DMS 273 (cell line): ENCODE measurements at regions not wholly inside any gene's neighbourhood (a gene's known extent, or its start where the extent isn't known, plus 50 kb on each side); places are given as distances from the start of the nearest gene placed in this dataset.
"Not testable (repeated sequence)": the region's sequence is repeated elsewhere in the genome, so short reads cannot be mapped to it uniquely, and the experiment has no call there.

Experiments used
- DNase-seq: peaks from one replicate; lab custom pipeline; 2025; ENCODE audit not compliant: unreplicated experiment; lab: John Stamatoyannopoulos, UW

DNA sequence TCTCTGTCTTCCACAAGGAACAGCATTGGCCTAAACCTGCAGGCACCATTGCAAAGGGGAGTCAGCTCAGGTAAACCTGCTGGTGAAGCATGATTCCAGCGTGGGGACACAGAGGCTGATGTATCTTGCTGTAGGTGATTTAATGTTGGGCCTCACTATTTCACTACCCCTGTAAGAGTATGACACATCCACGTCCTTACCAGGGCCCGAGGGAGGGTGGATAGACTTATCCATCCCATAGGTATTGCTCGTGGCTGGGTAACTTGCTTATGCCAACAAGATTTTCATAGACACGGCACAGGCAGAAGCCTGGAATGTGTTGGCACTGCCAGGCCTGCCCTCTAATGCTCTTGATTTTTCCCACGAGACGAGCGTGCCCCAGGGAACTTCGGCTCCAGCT is 107.4 kb upstream of the SULF2 start:
- DNase-seq: not testable (repeated sequence)

DNA sequence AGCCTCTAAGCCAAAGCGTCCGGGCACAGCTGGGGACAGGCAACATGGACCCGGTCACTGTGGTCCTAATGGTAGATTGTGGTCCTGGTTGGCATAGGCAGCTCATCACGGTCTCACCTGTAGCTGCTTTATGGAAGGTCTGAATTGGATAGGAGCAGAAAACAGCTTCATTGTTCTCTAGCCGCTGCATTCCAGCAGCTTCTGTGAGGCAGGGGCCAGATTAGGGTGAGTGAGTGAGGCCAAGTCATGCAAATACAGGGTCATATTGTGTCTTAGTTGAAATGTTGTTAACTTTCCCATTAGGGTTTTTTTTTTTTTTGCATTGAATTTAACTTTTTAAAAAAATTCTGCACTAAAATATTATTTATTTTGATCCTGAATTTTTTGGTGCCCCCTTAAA is 105.4 kb upstream of the SULF2 start:
- DNase-seq: not testable (repeated sequence)

DNA sequence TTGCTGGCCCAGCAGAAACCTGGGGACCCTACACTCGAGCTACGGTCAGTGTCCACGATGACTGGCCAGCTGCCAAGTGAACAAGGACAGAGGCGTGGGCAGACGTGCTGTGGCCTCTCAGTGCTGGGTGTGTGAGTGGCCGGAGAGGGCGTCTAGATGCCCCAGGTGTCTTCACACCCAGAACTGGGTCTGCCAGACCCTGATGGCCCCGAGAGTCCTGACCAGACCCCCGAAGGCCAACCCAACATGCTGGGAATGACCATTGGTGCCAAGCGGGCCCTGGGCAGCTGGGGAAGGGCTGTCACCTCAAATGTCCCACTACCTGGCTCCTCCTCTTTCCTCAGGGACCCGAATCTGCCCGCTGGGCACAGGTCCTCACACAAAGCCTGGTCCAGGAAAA is 104.5 kb upstream of the SULF2 start:
- not testable (repeated sequence) for DNase-seq

DNA sequence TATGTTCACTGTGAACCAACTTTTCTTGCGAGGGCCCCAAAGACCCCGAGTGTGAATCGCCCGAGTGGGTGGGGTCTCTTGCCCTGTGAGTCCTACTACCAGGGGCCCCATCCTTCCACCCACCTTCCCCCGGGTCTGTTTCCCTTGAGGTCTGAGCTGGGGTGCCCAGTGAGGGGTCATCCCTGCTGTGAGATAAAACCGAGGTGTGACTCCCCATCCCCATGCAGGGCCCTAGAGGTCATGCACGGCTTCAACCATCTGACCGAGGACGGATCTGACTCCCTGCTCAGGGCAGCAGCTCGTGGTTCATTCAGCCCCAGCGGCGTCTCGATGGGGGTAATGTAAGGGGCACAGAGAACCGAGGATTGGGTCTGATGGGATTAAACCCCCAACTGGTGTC is 103.1 kb upstream of the SULF2 start:
- no peak for DNase-seq

DNA sequence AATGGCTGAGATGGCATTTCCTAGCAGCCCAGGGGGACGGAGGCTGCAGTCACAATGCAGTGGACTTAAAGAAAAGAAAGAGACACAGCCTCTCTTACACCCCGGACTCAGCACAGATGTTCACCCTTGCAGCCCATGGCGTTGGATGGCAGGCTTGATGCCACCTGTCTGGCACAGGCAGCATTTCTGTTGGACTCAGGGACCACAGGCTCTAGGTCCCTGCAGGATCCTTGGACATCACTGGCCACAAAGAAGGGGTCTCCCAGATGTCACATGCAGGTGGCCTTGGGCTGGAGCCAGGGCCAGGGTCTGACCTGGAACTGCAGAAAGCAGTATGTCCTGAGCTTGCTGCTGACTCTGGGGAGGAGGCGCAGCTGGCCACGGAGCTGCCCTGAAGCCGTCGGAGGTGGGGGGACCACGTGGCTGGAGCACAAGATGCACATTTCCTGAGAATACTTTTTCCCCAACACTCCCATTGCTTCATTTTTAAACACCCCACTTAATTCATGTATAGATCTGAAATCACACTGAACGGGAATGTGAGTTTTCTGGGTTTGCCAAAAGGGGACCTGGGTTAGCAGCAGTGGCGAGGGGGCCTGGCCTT is 102.3 kb upstream of the SULF2 start:
- peak; percentile 23 for DNase-seq

DNA sequence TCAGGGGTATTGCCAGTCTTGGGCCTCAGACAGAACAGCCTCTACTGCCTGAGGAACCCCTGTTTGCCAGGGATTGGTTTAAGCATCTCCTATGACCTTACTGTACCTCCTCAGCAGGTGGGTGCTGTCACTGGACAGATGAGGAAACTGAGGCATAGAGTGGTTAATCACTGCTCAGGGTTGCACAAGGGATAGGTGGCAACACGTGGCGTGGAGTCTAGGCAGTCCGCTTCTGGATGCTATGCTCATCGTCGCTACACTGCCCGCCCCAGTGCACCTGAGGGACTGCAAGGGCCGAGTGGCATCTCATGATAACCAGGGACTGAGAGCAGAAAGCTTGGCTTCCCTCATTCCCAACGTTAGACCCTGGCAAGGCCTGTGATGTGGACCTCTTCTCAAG is 101.8 kb upstream of the SULF2 start:
- no peak for DNase-seq

DNA sequence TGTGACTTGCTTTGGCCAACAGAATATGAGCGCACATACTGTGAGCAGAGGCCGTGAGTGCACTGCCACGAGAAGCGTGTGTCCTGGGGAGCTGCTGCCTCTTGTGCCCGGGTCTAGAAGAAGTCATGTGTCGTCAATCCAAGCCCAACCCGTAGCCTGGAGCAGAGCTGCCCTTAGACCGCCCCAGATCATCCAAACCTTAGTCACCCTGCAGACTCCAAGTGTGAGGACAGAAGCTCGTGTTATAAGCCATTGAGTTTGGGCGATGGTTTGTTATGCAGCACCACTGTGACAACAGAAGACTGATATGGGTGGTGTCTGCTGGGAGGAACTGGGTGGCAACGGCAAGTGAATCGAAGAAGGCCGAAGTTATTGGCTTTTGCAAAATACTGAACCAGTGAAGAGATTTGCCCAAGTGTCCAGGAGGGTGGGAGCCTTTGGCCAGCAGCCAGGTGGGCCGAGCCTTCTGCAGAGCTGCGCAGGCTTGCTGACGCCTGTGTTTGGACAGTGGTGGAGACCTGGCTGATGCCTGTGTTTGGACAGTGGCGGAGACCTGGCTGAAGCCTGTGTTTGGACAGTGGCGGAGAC is 101.3 kb upstream of the SULF2 start:
- DNase-seq: no peak

DNA sequence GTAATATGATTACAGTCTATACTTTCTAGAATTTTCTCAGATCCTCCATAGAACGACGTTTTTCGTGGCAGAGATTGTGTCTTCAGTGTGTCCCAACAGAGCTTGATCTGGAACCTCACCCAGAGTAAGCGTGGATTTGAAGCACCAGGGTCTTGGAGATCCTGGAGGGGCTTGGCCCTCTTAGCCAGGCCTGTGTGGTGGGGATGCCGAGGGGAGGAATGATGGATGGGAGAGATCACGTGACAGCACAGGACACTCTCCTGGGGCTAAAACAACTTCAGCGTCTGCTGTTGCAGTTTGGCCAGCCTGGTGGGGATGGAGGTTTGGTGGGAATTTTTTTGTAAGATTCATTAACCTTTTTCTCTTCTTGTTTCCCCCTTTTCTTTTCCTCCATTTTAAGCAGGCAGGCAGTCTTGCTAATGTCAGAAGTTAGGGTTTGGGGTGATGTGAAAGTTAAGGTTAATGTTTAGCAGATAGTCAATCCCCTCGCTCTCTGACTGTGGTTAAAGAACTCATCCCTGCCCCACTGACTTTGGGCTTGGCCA is 100.7 kb upstream of the SULF2 start:
- no peak for DNase-seq

DNA sequence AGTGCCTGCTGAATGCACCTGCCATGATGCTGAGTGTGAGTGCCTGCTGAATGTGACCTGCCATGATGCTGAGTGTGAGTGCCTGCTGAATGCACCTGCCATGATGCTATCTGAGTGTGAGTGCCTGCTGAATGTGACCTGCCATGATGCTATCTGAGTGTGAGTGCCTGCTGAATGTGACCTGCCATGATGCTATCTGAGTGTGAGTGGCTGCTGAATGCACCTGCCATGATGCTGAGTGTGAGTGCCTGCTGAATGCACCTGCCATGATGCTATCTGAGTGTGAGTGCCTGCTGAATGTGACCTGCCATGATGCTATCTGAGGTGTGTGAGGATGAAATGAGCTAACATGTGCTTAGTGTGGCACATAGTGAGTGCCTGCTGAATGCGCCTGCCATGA is 98.7 kb upstream of the SULF2 start:
- DNase-seq: not testable (repeated sequence)

DNA sequence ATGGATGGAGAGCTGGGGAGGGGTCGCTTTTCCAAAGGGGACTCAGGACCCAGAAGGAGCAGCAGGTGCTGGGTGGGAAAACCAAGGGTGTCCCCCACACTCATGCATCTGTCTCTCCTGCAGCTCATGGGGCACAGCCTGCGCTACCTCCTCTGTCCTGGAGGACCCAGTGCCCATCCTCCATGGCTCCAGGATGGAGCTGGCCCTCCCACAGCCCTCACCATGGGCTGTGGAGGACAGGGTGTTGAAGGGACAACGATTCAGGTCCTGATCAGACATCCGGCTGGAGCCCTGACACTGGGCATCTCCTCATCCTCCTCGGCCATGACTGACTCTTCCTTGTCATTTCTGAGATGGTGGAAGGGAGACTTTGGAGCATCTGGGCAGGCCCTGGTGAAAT is 97.9 kb upstream of the SULF2 start:
- no peak for DNase-seq

DNA sequence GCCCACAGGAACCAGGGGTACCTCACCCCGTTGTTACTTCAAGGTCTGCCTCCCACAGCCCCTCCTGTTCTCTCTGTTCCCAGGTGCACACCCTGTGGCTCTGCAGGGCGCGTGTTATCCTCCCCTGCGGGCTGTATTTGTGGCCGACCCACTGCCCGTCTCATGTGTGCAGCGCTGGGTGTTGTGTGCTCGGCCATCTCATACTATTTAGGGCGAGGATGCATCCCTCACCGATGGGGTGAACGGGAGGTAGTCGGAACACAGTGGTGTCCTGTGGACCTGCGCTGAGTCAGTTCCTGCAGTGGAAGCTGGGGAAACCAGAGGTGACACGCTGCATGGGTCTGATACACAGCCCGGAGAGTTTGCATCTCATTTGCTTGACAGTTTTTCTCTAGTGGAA is 94.5 kb upstream of the SULF2 start:
- DNase-seq: no peak

DNA sequence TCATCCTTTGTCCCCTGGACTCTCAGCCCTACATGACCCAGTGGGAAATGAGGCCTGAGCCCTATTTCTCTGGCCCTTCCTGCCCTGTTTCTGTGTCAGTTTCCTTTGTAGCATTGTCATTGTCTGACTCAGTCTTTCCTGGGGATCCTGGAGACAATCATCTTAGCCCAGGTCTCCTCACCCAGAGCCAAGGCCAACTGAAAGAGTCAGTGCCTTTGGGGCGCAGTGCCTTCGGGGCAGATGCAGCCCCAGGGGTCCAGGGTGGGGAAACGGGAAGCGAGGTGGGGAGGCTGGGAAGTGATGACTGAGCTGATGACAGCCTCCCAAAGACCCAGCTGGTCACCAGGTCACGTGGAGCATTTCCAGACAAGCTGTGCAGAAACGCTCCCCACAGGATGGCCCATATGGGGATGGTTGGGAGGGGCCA is 93.3 kb upstream of the SULF2 start:
- peak; percentile 70 for DNase-seq

DNA sequence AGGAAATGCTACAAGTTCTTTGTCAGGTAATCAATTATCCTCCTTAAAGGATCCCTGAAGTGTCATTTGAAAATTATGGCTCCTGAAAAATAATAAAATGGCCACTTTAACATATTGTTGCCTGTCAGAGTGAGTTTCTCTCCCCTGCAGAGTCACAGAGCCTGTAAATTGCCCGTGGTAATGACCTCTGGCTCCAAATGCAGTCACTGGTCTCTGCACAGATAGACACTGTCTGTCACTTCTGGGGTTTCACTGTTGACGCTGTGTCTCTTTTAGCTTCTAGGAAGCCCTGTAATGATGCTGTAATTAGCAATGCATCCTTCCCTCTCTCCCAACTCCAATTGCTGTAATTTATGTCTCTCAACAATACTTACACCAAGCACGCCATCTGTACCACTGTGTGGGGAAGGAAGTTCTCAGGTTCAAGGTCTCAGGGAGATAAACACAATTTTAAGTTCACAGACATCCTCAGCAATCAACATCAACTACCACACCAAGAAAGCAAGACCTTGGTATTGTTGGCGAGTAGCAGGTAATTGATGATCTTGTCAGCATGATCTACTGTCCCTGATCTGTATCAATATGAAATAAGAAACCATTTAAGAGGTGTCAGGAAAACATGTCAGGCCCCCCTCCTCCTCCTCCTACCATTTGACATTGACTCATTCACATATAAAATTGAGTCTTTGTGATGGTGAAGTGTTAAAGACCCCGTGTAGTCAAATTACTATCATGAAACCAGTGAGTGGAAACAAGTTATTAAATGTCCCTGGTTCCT is 91.2 kb upstream of the SULF2 start:
- DNase-seq: peak; percentile 59

DNA sequence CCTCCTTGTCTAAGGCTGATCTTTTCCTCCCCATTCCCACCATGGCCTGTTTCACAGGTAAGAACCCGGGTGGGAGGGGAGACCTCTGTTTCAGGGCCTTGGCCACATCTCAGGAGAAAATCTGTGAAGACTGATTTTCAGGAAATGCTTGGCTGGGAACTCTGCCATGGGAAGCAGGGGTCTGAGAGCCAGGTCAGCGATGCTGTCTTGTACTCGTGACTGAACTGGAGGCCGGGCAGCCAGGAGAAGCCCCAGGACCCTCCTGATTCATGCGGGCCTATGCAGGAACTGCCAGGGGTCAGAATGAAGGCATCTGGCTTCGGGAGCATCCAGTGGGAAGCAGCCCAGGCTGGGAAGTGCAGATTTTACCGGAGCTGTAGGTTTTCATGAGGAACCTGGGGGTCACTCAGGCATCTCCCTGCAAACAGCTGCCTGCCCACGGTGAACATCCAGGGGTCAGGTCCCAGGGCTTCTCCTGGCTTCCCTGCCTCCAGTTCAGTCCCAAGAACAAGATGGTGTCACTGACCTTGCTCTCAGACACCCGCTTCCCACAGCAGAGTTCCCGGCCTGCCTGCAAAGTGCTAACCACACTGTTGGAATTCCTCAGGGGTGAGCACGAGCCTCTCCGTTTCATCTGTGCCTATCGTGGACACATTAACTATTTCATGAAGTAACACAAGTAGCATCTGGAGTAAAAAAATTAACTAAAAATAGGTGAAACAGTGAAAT is 90.2 kb upstream of the SULF2 start:
- DNase-seq: no peak

DNA sequence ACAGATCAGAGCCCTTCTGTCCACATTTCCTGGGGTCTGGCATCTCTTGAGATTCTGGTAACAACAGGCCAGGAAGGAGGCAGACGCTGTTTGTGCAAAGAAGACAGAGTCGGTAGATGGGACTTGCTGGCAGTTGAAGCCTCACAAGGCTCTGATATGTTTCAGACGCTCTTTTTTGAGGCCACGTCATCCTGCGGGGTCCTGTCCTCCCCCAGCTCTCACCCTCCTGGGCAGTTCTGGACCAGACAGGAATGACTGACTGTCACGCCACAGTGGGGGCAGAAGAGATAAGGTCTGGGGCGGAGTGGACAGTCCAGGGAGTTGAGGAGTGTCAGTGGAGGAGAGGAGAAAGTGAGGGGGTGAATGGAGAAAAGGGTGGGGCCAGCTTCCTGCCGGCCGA is 87.1 kb upstream of the SULF2 start:
- DNase-seq: no peak

DNA sequence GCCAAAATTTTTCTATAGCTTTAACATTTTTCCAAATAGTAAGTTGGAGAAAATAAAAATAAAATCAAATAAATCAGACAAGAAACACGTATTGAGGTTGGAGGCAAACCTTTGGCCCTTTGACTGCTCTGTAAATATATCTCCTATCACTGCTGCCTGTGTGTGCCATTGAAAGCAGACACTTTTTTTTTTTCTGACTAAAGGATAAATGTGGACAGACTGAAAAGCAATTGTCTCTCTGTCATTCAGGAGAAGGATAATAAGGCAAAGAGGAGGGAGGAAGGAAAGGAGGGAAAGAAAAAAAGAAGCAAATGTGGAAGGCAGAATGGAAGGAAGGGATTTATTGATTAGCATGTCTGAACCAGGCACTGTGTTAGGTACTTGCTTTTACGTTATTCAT is 85.2 kb upstream of the SULF2 start:
- no peak for DNase-seq

DNA sequence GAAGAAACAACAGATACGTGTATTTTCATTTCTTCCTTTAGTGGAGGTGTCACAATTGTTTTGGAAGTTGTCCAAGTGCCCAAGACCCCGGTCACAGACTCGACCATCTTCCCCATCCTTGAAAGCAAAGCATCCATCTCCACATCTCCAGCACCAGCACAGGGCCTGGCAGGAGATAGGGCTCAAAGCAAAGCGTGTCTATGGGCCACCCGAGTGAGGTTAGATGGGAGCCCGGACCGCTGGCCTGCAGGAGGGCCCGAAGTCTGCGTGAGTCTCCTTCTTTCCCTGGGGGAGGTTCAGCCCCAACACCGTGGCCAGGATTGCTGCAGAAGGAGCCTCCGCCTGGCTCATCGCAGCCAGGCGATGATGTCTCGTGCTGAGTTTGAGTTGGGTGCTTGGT is 83.5 kb upstream of the SULF2 start:
- DNase-seq: no peak

DNA sequence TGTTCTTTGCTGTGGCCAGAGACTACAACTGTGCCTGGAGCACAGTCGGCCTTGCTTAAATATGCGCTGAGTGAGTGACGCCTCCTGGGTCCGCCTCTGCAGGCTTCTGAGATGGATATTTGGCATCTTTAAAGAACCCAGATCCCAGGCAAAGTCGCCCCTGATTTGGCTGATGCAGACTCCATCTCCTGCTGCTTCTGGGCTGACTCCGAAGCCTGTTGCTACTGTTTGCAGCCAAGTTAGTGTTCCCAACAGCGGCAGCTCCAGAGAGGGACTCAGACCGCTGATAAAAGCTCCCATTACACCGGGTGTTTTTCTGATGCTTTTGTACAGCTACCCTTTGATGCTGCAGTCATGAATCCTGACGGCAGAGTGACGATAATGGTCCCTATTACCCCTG is 83.0 kb upstream of the SULF2 start:
- no peak for DNase-seq

DNA sequence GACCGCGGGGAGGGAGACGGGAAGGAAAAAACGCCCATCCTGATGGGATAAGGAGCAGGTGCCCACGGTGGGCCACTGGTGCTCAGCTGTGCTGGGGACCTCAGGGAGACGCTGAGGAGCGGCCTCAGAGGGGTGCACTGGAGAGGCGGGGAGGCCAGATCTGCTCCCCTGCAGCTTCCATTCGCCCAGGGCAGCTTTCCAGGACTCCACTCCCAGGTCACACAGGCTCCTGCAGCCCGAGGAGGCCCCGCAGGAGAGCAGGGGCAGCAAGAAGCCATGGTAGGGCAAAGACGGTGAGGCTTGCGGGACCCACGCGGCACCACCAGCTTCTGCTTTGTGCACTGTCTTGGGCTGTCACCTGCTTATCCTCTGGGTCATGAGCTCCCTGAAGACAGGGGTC is 82.5 kb upstream of the SULF2 start:
- DNase-seq: no peak

DNA sequence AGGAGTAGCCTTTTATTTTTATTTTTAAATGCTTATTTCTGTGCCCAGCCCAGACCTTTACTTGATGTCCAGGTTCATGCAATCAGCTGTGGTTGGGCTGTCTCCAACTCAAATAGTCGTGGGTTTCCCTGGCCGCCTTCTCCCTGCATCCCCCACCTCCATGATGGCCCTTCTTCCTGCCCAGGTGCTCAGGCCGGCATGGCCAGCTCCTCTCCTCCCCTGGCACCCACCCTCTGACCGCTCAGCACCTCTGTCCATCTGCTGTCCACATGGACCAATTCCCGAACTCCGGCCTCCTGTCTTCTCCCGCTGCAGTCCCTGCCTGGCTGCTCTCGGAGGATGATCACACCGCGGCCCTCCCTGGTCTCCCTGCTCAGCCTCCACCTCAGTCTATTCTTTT is 81.2 kb upstream of the SULF2 start:
- DNase-seq: no peak

DNA sequence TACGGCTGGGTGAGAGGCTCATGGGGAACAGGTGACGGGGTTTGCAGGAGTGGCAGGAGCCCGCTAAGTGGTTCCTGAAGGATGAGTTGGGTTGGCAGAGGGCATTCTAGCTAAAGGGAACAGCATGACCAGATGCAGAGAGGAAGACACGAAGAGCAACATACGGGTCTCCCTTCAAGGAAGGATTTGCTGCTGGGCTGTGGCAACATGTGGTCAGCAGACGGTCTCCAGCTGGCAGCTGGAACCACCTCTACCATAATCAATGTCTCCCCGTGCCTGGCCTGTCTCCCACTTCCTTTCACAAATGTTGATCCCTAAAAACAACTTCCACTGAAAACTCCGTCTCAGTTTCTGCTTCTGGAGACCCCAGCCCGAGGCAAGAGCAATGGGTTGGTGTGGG is 80.6 kb upstream of the SULF2 start:
- peak; percentile 47 for DNase-seq

DNA sequence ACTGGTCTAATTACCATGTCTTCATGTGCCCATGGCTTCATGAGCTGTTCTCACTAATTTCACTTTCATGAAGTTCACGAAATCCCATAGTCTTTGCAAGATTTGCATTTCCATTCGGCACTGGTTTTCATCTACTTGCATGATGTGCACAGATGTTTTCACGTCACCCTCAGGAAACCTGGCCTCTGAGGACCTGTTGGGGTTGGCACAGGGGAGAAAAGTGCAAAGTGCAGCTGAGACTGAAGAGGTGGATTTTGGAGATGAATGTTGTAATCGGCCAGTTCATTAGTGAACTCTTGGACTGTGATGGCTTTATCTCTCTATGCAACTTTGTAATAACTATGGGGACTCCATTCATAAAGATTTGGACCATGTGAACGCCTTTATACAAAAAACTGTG is 80.2 kb upstream of the SULF2 start:
- no peak for DNase-seq
